K562 (cell line): ENCODE measurements at regions not wholly inside any gene's neighbourhood (a gene's known extent, or its start where the extent isn't known, plus 50 kb on each side); places are given as distances from the start of the nearest gene placed in this dataset.

ENCODE experiments used
- ATF2 ChIP-seq: sonication (generic); formaldehyde crosslinking; IDR thresholded peaks from 2 replicates; pipeline ENCODE4 v1.8.1; 2022; ENCODE audit warnings: missing genetic modification reagents
- BCLAF1 ChIP-seq, 2 experiments: fragments of 450-650 bp in 1 of 2; IDR thresholded peaks; 2 replicates each; pipeline ENCODE4 v1.6.1; 2011 to 2017; ENCODE audit warnings: low read depth in 2 of 2, antibody characterized with exemption in 1 of 2, borderline replicate concordance in 1 of 2, low read length in 1 of 2, mild to moderate bottlenecking in 1 of 2, mixed read lengths in 1 of 2; ENCODE audit not compliant: control insufficient read depth in 1 of 2
- CBX5 ChIP-seq: IDR thresholded peaks from 2 replicates; pipeline ENCODE4 v1.6.1; 2014; ENCODE audit warnings: low read depth, borderline replicate concordance
- EZH2 ChIP-seq: IDR thresholded peaks from 2 replicates; pipeline ENCODE4 v1.6.1; 2012; ENCODE audit warnings: low read depth, mild to moderate bottlenecking, inconsistent platforms, low read length, borderline replicate concordance
- NR3C1 ChIP-seq: sonication (generic); formaldehyde crosslinking; IDR thresholded peaks from 2 replicates; pipeline ENCODE4 v1.8.1; 2022; ENCODE audit warnings: missing genetic modification reagents
- REST ChIP-seq, 2 experiments: fragments of 450-650 bp; formaldehyde crosslinking in 1 of 2; IDR thresholded peaks; 2 replicates each; pipeline versions ENCODE4 v1.4.0 to v1.6.1; 2014 to 2020; ENCODE audit warnings: mild to moderate bottlenecking in 2 of 2, borderline replicate concordance in 1 of 2, low read depth in 1 of 2
- TEAD4 ChIP-seq, 2 experiments: sonication (generic) in 1 of 2; formaldehyde crosslinking in 1 of 2; IDR thresholded peaks; 2 replicates each; pipeline versions ENCODE4 v1.6.1 to v1.8.0; 2012 to 2022; ENCODE audit warnings: borderline replicate concordance in 1 of 2, inconsistent platforms in 1 of 2, low read length in 1 of 2, mild to moderate bottlenecking in 1 of 2, missing genetic modification reagents in 1 of 2
- ZNF282 ChIP-seq: sonication (generic); formaldehyde crosslinking; IDR thresholded peaks from 2 replicates; pipeline ENCODE4 v1.8.1; 2023; ENCODE audit warnings: missing genetic modification reagents
- ZNF584 ChIP-seq: fragments of 200-800 bp; sonication (Bioruptor generic); IDR thresholded peaks from 2 replicates; pipeline ENCODE4 v1.6.1; 2016; ENCODE audit warnings: low read depth, mild to moderate bottlenecking, missing genetic modification characterization, missing compliant biosample characterization
- ZNF592 ChIP-seq: fragments of 450-650 bp; IDR thresholded peaks from 2 replicates; pipeline ENCODE4 v1.6.1; 2017; ENCODE audit warnings: antibody characterized with exemption, mild to moderate bottlenecking
- ZNF785 ChIP-seq: fragments of 250-450 bp; sonication (Bioruptor Pico); IDR thresholded peaks from 2 replicates; pipeline ENCODE4 v1.4.0; 2020; ENCODE audit warnings: mild to moderate bottlenecking

- TF ChIP-seq CBX5: no peak
- no peak for TF ChIP-seq ZNF584 (CRISPR knock-in tag)
- no peak for TF ChIP-seq ZNF592
- TF ChIP-seq BCLAF1 (IDR thresholded peaks at IDR 0.05; ENCODE audit: borderline replicate concordance in 1 of 2, control insufficient read depth in 1 of 2, low read depth in 2 of 2, low read length in 1 of 2): no peak
- TF ChIP-seq ZNF282: no peak
- TF ChIP-seq EZH2: no peak
- TF ChIP-seq ZNF785 (CRISPR knock-in tag): no peak
- TF ChIP-seq REST (IDR thresholded peaks at IDR 0.05; ENCODE audit: borderline replicate concordance): no peak
- no peak for TF ChIP-seq REST (CRISPR knock-in tag; IDR thresholded peaks at IDR 0.05; ENCODE audit: low read depth)
- no peak for TF ChIP-seq NR3C1 (CRISPR knock-in tag)
- TF ChIP-seq ATF2 (CRISPR knock-in tag): no peak
- no peak for TF ChIP-seq TEAD4 (IDR thresholded peaks at IDR 0.05; ENCODE audit: low read length)
- no peak for TF ChIP-seq TEAD4 (CRISPR knock-in tag; IDR thresholded peaks at IDR 0.05; ENCODE audit: borderline replicate concordance)
Observed at GRCh38 chr2:76257802-76258201, 547.1 kb upstream of the GCFC2 start.
